GM12865 (cell line): ENCODE measurements at regions not wholly inside any gene's neighbourhood (a gene's known extent, or its start where the extent isn't known, plus 50 kb on each side); places are given as distances from the start of the nearest gene placed in this dataset.

Experiments
- DNase-seq: peaks from one replicate; pipeline ENCODE4 v3.0.0; 2010; ENCODE audit warnings: low read depth
- H3K4me3 ChIP-seq: 2 replicates; pipeline ENCODE4 v1.5.1; 2011; ENCODE audit warnings: mild to moderate bottlenecking, low read depth, low read length, control low read depth
- TF ChIP-seq, protein P1 (sequence below): IDR thresholded peaks from 2 replicates; pipeline ENCODE4 v1.5.1; 2011; ENCODE audit warnings: low read length, control low read depth, low read depth, inconsistent platforms; ENCODE audit not compliant: insufficient read depth; ENCODE audit errors: missing control alignments

DNA sequence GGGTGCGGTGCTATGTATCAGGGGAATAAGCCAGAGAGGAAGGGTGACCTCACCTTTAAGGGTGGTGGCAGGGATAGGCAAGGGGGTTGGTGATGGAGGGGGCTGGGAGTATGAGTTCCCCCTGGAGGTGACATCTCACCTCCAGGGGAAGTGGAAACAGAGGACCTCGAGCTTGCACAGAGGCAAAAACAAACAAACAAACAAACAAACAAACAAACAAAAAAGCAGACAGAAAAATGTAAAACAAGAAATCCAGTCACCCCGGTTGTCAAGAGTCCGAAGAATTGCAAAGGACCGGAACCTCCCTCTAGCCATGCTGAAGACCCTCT is 112.2 kb upstream of the MYL2 start:
- DNase-seq, result no peak
- no peak overlapping the region for H3K4me3 ChIP-seq
- TF ChIP-seq, protein P1, sequence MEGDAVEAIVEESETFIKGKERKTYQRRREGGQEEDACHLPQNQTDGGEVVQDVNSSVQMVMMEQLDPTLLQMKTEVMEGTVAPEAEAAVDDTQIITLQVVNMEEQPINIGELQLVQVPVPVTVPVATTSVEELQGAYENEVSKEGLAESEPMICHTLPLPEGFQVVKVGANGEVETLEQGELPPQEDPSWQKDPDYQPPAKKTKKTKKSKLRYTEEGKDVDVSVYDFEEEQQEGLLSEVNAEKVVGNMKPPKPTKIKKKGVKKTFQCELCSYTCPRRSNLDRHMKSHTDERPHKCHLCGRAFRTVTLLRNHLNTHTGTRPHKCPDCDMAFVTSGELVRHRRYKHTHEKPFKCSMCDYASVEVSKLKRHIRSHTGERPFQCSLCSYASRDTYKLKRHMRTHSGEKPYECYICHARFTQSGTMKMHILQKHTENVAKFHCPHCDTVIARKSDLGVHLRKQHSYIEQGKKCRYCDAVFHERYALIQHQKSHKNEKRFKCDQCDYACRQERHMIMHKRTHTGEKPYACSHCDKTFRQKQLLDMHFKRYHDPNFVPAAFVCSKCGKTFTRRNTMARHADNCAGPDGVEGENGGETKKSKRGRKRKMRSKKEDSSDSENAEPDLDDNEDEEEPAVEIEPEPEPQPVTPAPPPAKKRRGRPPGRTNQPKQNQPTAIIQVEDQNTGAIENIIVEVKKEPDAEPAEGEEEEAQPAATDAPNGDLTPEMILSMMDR, result no peak

DNA sequence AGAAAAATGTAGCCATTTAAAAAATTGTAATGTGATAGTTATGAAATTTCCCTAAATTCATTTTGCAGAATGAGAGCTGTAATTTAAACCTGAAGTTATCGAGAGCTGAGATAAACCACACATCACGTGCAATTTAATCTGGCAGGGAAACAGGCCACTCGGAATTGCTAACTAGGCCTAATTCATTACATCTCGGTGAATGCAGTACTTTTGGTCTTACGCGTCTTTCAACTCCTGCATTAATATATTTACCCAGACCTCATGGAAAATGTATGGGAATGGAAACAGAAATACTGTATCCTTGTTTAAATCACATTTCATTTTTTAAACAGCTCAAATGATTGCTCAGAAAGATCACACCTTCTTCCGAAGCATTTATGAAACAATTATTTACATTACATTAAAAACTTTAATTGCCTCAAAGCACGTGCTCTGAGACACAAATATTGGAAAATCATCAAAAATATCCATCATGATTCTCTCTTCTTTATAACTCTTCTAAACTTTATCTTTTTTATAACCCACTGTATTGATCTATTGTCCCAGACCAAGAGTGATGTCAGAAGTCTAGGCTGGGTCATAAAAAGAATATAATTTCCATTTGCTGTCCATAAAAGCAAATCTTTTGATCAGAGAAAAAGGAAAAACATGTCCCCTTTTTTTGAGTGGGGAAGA is 111.7 kb upstream of the MYL2 start:
- no peak for DNase-seq
- TF ChIP-seq, protein P1, result no peak
- H3K4me3 ChIP-seq, result no peak overlapping the region

DNA sequence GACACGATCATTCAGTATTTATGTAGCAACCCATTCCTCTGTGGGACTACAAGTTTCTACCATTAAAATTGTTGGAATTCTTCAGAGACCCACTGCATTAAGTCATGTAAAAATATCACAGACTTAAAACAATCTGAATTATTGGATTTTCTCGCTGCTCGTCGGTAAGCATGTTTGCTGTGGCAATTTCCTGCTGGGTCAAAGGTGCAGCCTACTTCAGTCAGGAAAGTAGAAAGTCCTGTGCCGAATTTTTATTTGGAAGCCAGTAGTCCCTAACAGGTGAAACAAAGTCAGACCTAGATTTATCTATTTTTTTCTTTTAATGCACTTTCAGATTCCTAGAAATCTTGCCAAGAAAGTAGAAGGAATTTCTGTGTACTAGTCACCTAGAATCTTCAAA is 110.4 kb upstream of the MYL2 start:
- H3K4me3 ChIP-seq, result no peak overlapping the region
- TF ChIP-seq, protein P1, result no peak
- DNase-seq, result no peak

DNA sequence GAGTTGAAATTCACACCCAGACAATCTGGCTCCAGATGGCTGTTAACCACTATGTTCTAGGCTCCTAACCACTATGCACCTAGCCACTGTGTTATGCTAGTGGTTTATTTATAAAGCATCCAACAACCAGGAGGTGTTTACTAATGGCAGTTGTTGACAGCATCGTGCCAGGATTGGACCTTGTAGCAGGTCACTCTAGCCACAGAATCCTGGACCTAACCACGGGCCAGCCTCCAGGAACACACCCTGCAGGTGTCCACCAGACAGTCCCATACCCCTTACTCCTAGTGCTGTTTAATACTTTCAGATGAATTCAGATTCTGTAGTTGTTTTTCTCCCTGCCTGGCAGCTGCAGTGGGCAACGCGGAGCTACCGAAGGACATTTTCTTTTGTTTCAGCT is 109.4 kb upstream of the MYL2 start:
- no peak overlapping the region for H3K4me3 ChIP-seq
- no peak for DNase-seq
- TF ChIP-seq, protein P1, result no peak

DNA sequence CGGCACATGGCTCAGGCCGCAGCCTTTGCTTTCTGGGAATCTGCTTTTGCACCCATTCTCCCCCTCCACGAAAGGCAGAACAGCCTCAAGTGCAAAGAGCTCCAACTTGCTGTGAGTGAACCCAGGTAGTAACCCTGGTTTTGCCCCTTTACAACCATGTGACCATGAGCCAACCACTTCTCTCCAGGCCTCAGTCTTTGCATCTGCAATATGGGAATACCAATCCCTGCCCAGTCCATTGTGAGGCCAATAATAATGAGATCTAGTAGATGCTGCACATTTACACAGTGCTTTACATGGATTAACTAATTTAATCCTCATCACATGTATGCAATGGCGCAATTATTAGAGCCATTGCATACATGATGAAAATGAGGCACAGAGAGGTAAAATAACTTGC is 108.9 kb upstream of the MYL2 start:
- no peak for DNase-seq
- TF ChIP-seq, protein P1, result no peak
- H3K4me3 ChIP-seq, result no peak overlapping the region

DNA sequence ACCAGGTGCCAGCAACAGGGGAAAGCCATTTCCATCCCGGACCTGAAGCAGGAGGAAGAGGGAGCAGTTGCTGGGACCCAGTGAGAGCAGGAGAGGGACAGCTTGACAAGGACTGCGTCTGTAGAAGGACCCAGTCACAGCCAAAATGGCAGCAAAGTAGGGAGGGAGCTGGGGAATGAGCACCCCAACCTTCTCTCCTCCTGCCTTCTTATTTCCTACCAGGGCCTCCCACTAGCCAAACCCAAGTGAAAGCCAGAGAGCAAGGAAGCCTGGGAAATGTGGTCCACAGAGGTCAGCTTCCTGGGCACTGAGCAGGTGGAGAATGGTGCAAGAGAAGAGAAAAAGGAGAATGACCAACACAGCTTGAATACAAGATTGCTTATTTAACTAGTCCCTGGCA is 108.5 kb upstream of the MYL2 start:
- DNase-seq, result no peak
- no peak overlapping the region for H3K4me3 ChIP-seq
- TF ChIP-seq, protein P1, result no peak

DNA sequence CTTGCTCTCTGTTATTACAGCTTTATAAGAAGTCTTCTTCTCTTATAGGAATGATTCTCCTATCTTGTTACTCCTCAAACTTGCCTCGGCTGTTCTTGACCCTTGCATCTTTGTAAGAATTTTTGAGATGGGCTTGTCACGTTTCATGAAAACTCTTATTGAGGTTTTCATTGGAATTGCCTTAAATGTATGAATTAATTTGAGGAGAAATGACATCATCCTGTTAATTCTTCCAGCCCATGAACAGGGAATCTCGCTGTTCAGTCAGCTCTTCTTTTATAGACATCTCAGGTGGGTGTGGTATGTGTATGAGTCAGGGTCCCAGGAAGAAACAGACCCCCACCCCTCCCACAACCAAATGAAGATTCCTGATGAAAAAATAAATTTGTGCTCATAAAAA is 107.1 kb upstream of the MYL2 start:
- TF ChIP-seq, protein P1, result no peak
- DNase-seq, result no peak
- no peak overlapping the region for H3K4me3 ChIP-seq
